ENCODE measurements at regions not wholly inside any gene's neighbourhood (a gene's known extent, or its start where the extent isn't known, plus 50 kb on each side); places are given as distances from the start of the nearest gene placed in this dataset.

DNA sequence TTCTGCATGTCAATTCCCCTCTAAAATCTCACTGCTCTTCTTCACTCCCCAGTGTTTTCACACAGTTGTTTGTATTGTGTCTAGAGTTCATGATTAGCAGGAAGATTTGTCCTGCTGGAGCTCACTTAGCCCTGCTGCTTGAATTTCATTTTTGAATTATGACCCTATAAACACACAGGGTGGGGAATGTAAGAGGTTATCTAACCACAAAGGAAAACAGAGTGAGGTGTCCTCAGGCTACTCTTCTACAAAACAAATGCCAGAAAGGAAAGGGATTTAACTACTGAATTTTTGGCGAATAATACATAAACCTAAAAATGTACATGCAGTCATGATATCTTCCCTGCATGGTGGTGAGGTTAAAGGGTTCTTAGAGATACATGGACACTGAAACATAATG, 215.1 kb upstream of the CNTN4 start:
- no peak for TF ChIP-seq OSR1 (CRISPR knock-in tag; IDR thresholded peaks at IDR 0.05)
- TF ChIP-seq ESRRG (CRISPR knock-in tag; IDR thresholded peaks at IDR 0.05), result no peak
- TF ChIP-seq BACH2 (CRISPR knock-in tag; IDR thresholded peaks at IDR 0.05; ENCODE audit: borderline replicate concordance), result no peak
- TF ChIP-seq CSDC2 (CRISPR knock-in tag; IDR thresholded peaks at IDR 0.05), result no peak

All from SK-N-SH treated with all-trans-retinoic acid at 6 μM for 48 hours (cell line).